DOHH2 (cell line): ENCODE measurements at regions not wholly inside any gene's neighbourhood (a gene's known extent, or its start where the extent isn't known, plus 50 kb on each side); places are given as distances from the start of the nearest gene placed in this dataset.

Experiments used
- H3F3A ChIP-seq: fragments of 200-600 bp; sonication (generic), shearing (Covaris generic); 2 replicates; pipeline ENCODE4 v1.6.0; 2016; ENCODE audit warnings: antibody characterized with exemption, mild to moderate bottlenecking; ENCODE audit not compliant: control insufficient read depth, insufficient read depth
- H3K27ac ChIP-seq: fragments of 200-600 bp; sonication (generic); 2 replicates; pipeline ENCODE4 v1.5.1; 2014; ENCODE audit warnings: low read depth, mild to moderate bottlenecking, low read length, moderate library complexity
- H3K27me3 ChIP-seq: fragments of 200-600 bp; sonication (generic); 2 replicates; pipeline ENCODE4 v1.6.1; 2014; ENCODE audit warnings: mild to moderate bottlenecking, low read length, mixed read lengths; ENCODE audit not compliant: control insufficient read depth
- H3K36me3 ChIP-seq: fragments of 200-600 bp; sonication (generic); 2 replicates; pipeline ENCODE4 v1.6.1; 2014; ENCODE audit warnings: mild to moderate bottlenecking, low read length, moderate library complexity, mixed read lengths; ENCODE audit not compliant: control insufficient read depth
- H3K4me1 ChIP-seq: fragments of 200-600 bp; sonication (generic); 2 replicates; pipeline ENCODE4 v1.6.1; 2014; ENCODE audit warnings: mild to moderate bottlenecking, low read length, mixed read lengths; ENCODE audit not compliant: control insufficient read depth
- H3K4me2 ChIP-seq: fragments of 200-600 bp; sonication (generic); 2 replicates; pipeline ENCODE4 v1.6.0; 2014; ENCODE audit warnings: mild to moderate bottlenecking, low read length, moderate library complexity
- H3K4me3 ChIP-seq: fragments of 200-600 bp; sonication (generic); 2 replicates; pipeline ENCODE4 v1.5.1; 2014; ENCODE audit warnings: mild to moderate bottlenecking, low read length, mixed read lengths
- H3K79me2 ChIP-seq: fragments of 200-600 bp; sonication (generic); 2 replicates; pipeline ENCODE4 v1.6.1; 2014; ENCODE audit warnings: mild to moderate bottlenecking, low read length, mixed read lengths; ENCODE audit not compliant: control insufficient read depth
- H3K9me2 ChIP-seq: fragments of 200-600 bp; sonication (generic); replicated peaks from 2 replicates; pipeline ENCODE4 v1.6.1; 2014; ENCODE audit warnings: mild to moderate bottlenecking, low read length, mixed read lengths; ENCODE audit not compliant: control insufficient read depth
- H3K9me3 ChIP-seq: fragments of 200-600 bp; sonication (generic); 2 replicates; pipeline ENCODE4 v1.6.1; 2014; ENCODE audit warnings: antibody characterized with exemption, low read length, mixed read lengths; ENCODE audit not compliant: control insufficient read depth, insufficient read depth
- H4K20me1 ChIP-seq: fragments of 200-600 bp; sonication (generic); 2 replicates; pipeline ENCODE4 v1.6.0; 2014; ENCODE audit warnings: low read depth, mild to moderate bottlenecking, antibody characterized with exemption, low read length, moderate library complexity; ENCODE audit not compliant: control insufficient read depth, insufficient read depth
- CTCF ChIP-seq: fragments of 200-600 bp; sonication (generic); IDR thresholded peaks from one replicate; pipeline ENCODE4 v1.5.1; 2014; ENCODE audit warnings: antibody characterized with exemption, mild to moderate bottlenecking, low read depth, low read length; ENCODE audit not compliant: poor library complexity, severe bottlenecking
- EZH2phosphoT487 ChIP-seq: fragments of 200-600 bp; sonication (generic); IDR thresholded peaks from 2 replicates; pipeline ENCODE4 v1.6.1; 2017; ENCODE audit warnings: borderline replicate concordance, mild to moderate bottlenecking, antibody characterized with exemption, low read length, moderate library complexity, mixed read lengths

GRCh38 chr11:45530776-45531175 lies 134.6 kb downstream of the CHST1 start:
- H3K27ac ChIP-seq, result no peak overlapping the region
- no peaks in the 10 kb centered on the region for H3K9me3 ChIP-seq
- no peaks in the 10 kb centered on the region for H3K9me2 ChIP-seq
- TF ChIP-seq CTCF, result no peak
- TF ChIP-seq EZH2phosphoT487, result no peak
- no peak overlapping the region for H3K4me3 ChIP-seq
- no peaks in the 10 kb centered on the region for H3K36me3 ChIP-seq
- H3K79me2 ChIP-seq, result no peaks in the 10 kb centered on the region
- H3K27me3 ChIP-seq, result peaks cover 4% of the 10 kb centered on the region
- H3F3A ChIP-seq, result no peaks in the 10 kb centered on the region
- no peaks in the 10 kb centered on the region for H4K20me1 ChIP-seq
- H3K4me1 ChIP-seq, result no peaks in the 10 kb centered on the region
- no peak overlapping the region for H3K4me2 ChIP-seq

- Histone ChIP-seq H3K9me3 (no peaks in the 10 kb centered on the region), H3K4me2 (no peak overlapping the region), H3K36me3 (no peaks in the 10 kb centered on the region), H3K9me2 (no peaks in the 10 kb centered on the region), H4K20me1 (no peaks in the 10 kb centered on the region), H3K4me1 (no peaks in the 10 kb centered on the region), H3K79me2 (no peaks in the 10 kb centered on the region), H3F3A (no peaks in the 10 kb centered on the region), H3K27ac (no peak overlapping the region), H3K4me3 (no peak overlapping the region), H3K27me3 (peaks cover 4% of the 10 kb centered on the region)
- no peak for TF ChIP-seq EZH2phosphoT487
- TF ChIP-seq CTCF, result no peak
Measured at GRCh38 chr11:45530111-45530510, 135.3 kb downstream of the CHST1 start.

GRCh38 chr11:45528435-45528834 lies 137.0 kb downstream of the CHST1 start:
- Histone ChIP-seq H3K4me1 (no peaks in the 10 kb centered on the region), H3K4me2 (no peak overlapping the region)

More at GRCh38 chr11:45528435-45528834, 137.0 kb downstream of the CHST1 start:
- Histone ChIP-seq H3K36me3 (no peaks in the 10 kb centered on the region), H3K27me3 (peaks cover 4% of the 10 kb centered on the region), H3K27ac (no peak overlapping the region), H3K4me3 (no peak overlapping the region), H3K9me3 (no peaks in the 10 kb centered on the region), H4K20me1 (no peaks in the 10 kb centered on the region), H3K9me2 (no peaks in the 10 kb centered on the region), H3K79me2 (no peaks in the 10 kb centered on the region), H3F3A (no peaks in the 10 kb centered on the region)
- TF ChIP-seq EZH2phosphoT487, result no peak
- no peak for TF ChIP-seq CTCF
